OCI-LY1 (cell line): ENCODE measurements at regions not wholly inside any gene's neighbourhood (a gene's known extent, or its start where the extent isn't known, plus 50 kb on each side); places are given as distances from the start of the nearest gene placed in this dataset.

Source experiments
- EZH2 ChIP-seq: fragments of 200-600 bp; sonication (generic), shearing (Covaris generic); IDR thresholded peaks from 2 replicates; pipeline ENCODE4 v1.8.0; 2017; ENCODE audit warnings: borderline replicate concordance, mixed run types, mild to moderate bottlenecking, antibody characterized with exemption, low read length, moderate library complexity, mixed read lengths
- TF ChIP-seq, protein P1 (sequence below): fragments of 200-600 bp; sonication (generic), shearing (Covaris generic); IDR thresholded peaks from 2 replicates; pipeline ENCODE4 v1.5.1; 2017; ENCODE audit warnings: mild to moderate bottlenecking, antibody characterized with exemption, low read length, moderate library complexity, mixed read lengths

DNA sequence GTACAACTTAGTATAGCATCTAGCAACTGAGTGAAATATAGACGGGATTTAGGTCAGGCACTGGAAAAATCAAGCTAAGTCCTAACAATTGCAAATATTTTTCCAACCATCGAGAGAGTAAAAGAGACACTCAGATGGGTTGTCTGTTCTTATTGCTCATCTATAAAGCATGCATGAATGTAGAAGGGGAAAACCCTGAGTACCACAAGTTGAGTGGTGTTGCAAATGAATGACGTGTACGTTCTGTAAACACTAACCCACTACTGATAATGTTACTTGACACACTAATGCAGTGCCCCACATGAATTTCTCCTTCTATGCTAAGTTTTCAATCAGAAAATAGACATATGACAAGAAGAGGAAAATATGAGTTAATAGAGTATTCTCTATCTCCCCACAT lies 211.2 kb downstream of the COX18 start:
- TF ChIP-seq, protein P1, sequence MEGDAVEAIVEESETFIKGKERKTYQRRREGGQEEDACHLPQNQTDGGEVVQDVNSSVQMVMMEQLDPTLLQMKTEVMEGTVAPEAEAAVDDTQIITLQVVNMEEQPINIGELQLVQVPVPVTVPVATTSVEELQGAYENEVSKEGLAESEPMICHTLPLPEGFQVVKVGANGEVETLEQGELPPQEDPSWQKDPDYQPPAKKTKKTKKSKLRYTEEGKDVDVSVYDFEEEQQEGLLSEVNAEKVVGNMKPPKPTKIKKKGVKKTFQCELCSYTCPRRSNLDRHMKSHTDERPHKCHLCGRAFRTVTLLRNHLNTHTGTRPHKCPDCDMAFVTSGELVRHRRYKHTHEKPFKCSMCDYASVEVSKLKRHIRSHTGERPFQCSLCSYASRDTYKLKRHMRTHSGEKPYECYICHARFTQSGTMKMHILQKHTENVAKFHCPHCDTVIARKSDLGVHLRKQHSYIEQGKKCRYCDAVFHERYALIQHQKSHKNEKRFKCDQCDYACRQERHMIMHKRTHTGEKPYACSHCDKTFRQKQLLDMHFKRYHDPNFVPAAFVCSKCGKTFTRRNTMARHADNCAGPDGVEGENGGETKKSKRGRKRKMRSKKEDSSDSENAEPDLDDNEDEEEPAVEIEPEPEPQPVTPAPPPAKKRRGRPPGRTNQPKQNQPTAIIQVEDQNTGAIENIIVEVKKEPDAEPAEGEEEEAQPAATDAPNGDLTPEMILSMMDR, result no peak
- no peak for TF ChIP-seq EZH2
